Dermis microvascular lymphatic vessel endothelial cell (primary cell): ENCODE measurements at regions not wholly inside any gene's neighbourhood (a gene's known extent, or its start where the extent isn't known, plus 50 kb on each side); places are given as distances from the start of the nearest gene placed in this dataset.
"Not testable (repeated sequence)": the region's sequence is repeated elsewhere in the genome, so short reads cannot be mapped to it uniquely, and the experiment has no call there.

Experiments used
- DNase-seq, 2 donors: peaks; one replicate each; pipeline versions ENCODE4 v3.0.0 to v3.0.0-alpha.2; 2010; ENCODE audit warnings: low read depth in 2 of 2

- DNase-seq = not testable (repeated sequence)
These were observed 99.5 kb upstream of the TCF21 start for GRCh38 chr6:133789449-133789848.

- not testable (repeated sequence) for DNase-seq
These were observed 98.2 kb upstream of the TCF21 start for GRCh38 chr6:133790756-133791155.

- not testable (repeated sequence) for DNase-seq
These were observed 93.9 kb upstream of the TCF21 start for GRCh38 chr6:133795051-133795450.

- no peak for DNase-seq
These were observed 92.7 kb upstream of the TCF21 start for GRCh38 chr6:133796235-133796634.

GRCh38 chr6:133799043-133799442, 89.9 kb upstream of the TCF21 start:
- DNase-seq = no peak

GRCh38 chr6:133802861-133803260, 86.1 kb upstream of the TCF21 start:
- no peak for DNase-seq

- no peak for DNase-seq
These were observed 84.6 kb upstream of the TCF21 start for GRCh38 chr6:133804265-133804664.

GRCh38 chr6:133805876-133806275, 83.0 kb upstream of the TCF21 start:
- DNase-seq = no peak

- no peak for DNase-seq
These were observed 82.4 kb upstream of the TCF21 start for GRCh38 chr6:133806382-133807140.

GRCh38 chr6:133807501-133807900, 81.4 kb upstream of the TCF21 start:
- DNase-seq = no peak

GRCh38 chr6:133809406-133809805, 79.5 kb upstream of the TCF21 start:
- DNase-seq = no peak

- DNase-seq = no peak
These were observed 77.4 kb upstream of the TCF21 start for GRCh38 chr6:133811557-133811956.

GRCh38 chr6:133812446-133812845, 76.5 kb upstream of the TCF21 start:
- not testable (repeated sequence) for DNase-seq

GRCh38 chr6:133814238-133814637, 74.7 kb upstream of the TCF21 start:
- no peak for DNase-seq

GRCh38 chr6:133814797-133815196, 74.1 kb upstream of the TCF21 start:
- DNase-seq = peak in 1 of 2 donors; percentile 20

GRCh38 chr6:133815313-133815712, 73.6 kb upstream of the TCF21 start:
- DNase-seq = no peak

GRCh38 chr6:133816171-133816570, 72.7 kb upstream of the TCF21 start:
- DNase-seq = no peak

GRCh38 chr6:133817460-133818047, 71.4 kb upstream of the TCF21 start:
- DNase-seq = peak in 1 of 2 donors; percentile 7

- no peak for DNase-seq
These were observed 70.6 kb upstream of the TCF21 start for GRCh38 chr6:133818320-133818719.

- no peak for DNase-seq
These were observed 68.7 kb upstream of the TCF21 start for GRCh38 chr6:133820208-133820607.

- no peak for DNase-seq
These were observed 61.1 kb upstream of the TCF21 start for GRCh38 chr6:133827766-133828165.

GRCh38 chr6:133833949-133834359, 55.0 kb upstream of the TCF21 start:
- no peak for DNase-seq

- DNase-seq = no peak
These were observed 54.3 kb upstream of the TCF21 start for GRCh38 chr6:133834472-133835170.
